ENCODE measurements at regions not wholly inside any gene's neighbourhood (a gene's known extent, or its start where the extent isn't known, plus 50 kb on each side); places are given as distances from the start of the nearest gene placed in this dataset.
"Not testable (repeated sequence)": the region's sequence is repeated elsewhere in the genome, so short reads cannot be mapped to it uniquely, and the experiment has no call there.

- no peak for DNase-seq (ENCODE audit: extremely low spot score)
- no peak overlapping the region for H3K4me3 ChIP-seq
- H3K36me3 ChIP-seq = no peaks in the 10 kb centered on the region
- TF ChIP-seq POLR2AphosphoS5 (IDR thresholded peaks at IDR 0.05) = no peak
- TF ChIP-seq EP300 (IDR thresholded peaks at IDR 0.05) = no peak
- no peak for TF ChIP-seq CTCF (IDR thresholded peaks at IDR 0.05)
- TF ChIP-seq POLR2A (IDR thresholded peaks at IDR 0.05; ENCODE audit: low read depth) = no peak
- intact Hi-C loops (cut with DNase I) = no loop called here
- H3K27me3 ChIP-seq = no peaks in the 10 kb centered on the region
- no peaks in the 10 kb centered on the region for H3K4me1 ChIP-seq
- no peaks in the 10 kb centered on the region for H3K9me3 ChIP-seq
- 59% methylated on average over 8 of the region's 8 CpGs for WGBS
- no peak overlapping the region for H3K27ac ChIP-seq (replicated peaks in 1 of 4)
Observed at GRCh38 chr12:16789204-16789790, 183.3 kb upstream of the LMO3 start.

GRCh38 chr12:16788506-16789203, 182.7 kb upstream of the LMO3 start:
- Histone ChIP-seq H3K4me3 (no peak overlapping the region), H3K36me3 (no peaks in the 10 kb centered on the region), H3K27me3 (no peaks in the 10 kb centered on the region), H3K9me3 (no peaks in the 10 kb centered on the region), H3K4me1 (no peaks in the 10 kb centered on the region), H3K27ac (replicated peaks in 1 of 4) (no peak overlapping the region)
- intact Hi-C loops (cut with DNase I) = no loop called here
- WGBS = 48% methylated on average over 5 of the region's 5 CpGs
- DNase-seq (ENCODE audit: extremely low spot score) = no peak
- TF ChIP-seq POLR2AphosphoS5 (IDR thresholded peaks at IDR 0.05) (no peak), EP300 (IDR thresholded peaks at IDR 0.05) (no peak), POLR2A (IDR thresholded peaks at IDR 0.05; ENCODE audit: low read depth) (no peak), CTCF (IDR thresholded peaks at IDR 0.05) (no peak)

GRCh38 chr12:16785953-16786352, 180.0 kb upstream of the LMO3 start:
- no peak for DNase-seq (ENCODE audit: extremely low spot score)
- Histone ChIP-seq H3K36me3 (no peaks in the 10 kb centered on the region), H3K27me3 (no peaks in the 10 kb centered on the region), H3K4me1 (no peaks in the 10 kb centered on the region), H3K4me3 (no peak overlapping the region), H3K9me3 (peaks cover 0 to 2% (median 0%) of the 10 kb centered on the region in 4 donors), H3K27ac (replicated peaks in 1 of 4) (no peak overlapping the region)
- intact Hi-C loops (cut with DNase I) = no loop called here
- TF ChIP-seq CTCF (IDR thresholded peaks at IDR 0.05) = no peak
- no peak for TF ChIP-seq EP300 (IDR thresholded peaks at IDR 0.05)
- TF ChIP-seq POLR2AphosphoS5 (IDR thresholded peaks at IDR 0.05) = no peak
- no peak for TF ChIP-seq POLR2A (IDR thresholded peaks at IDR 0.05; ENCODE audit: low read depth)
- 59% methylated on average over 2 of the region's 2 CpGs for WGBS

- 63% methylated on average over 1 of the region's 1 CpG for WGBS
- Histone ChIP-seq H3K36me3 (no peaks in the 10 kb centered on the region), H3K4me1 (no peaks in the 10 kb centered on the region), H3K27ac (replicated peaks in 1 of 4) (no peak overlapping the region), H3K27me3 (no peaks in the 10 kb centered on the region), H3K9me3 (peaks cover 0 to 6% (median 1%) of the 10 kb centered on the region in 4 donors), H3K4me3 (no peak overlapping the region)
- no peak for DNase-seq (ENCODE audit: extremely low spot score)
- TF ChIP-seq EP300 (IDR thresholded peaks at IDR 0.05) = no peak
- no peak for TF ChIP-seq CTCF (IDR thresholded peaks at IDR 0.05)
- TF ChIP-seq POLR2A (IDR thresholded peaks at IDR 0.05; ENCODE audit: low read depth) = no peak
- no peak for TF ChIP-seq POLR2AphosphoS5 (IDR thresholded peaks at IDR 0.05)
- intact Hi-C loops (cut with DNase I) = no loop called here
Observed at GRCh38 chr12:16785524-16785923, 179.6 kb upstream of the LMO3 start.

- DNase-seq (ENCODE audit: extremely low spot score); H3K4me1 ChIP-seq; H3K27ac ChIP-seq (replicated peaks in 1 of 4); H3K36me3 ChIP-seq; intact Hi-C loops (cut with DNase I); H3K27me3 ChIP-seq; H3K4me3 ChIP-seq: not testable (repeated sequence)
- WGBS = 82% methylated on average over 2 of the region's 2 CpGs
- peaks cover 0 to 19% (median 10%) of the 10 kb centered on the region in 4 donors for H3K9me3 ChIP-seq
Observed at GRCh38 chr12:16769129-16769528, 163.2 kb upstream of the LMO3 start.
